ENCODE measurements at regions not wholly inside any gene's neighbourhood (a gene's known extent, or its start where the extent isn't known, plus 50 kb on each side); places are given as distances from the start of the nearest gene placed in this dataset.

DNA sequence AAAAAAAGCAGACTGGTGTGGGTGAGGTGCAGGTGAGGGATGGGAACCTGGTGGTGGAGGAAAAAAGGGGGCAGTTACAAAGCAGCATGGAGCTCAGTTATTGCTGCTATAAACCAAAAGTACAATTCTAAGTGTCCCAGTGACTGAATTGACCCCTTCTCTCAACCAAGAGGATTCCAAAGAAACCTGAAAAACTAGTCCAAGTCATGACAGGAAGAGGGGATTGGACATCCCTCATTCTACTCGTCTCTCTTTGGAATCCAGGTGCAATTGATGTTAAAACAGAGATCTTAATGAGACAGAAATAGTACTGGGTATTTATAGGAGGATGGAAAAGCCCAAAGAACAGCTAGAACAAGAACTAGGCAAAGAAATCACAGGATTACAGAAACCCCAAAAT lies 322.3 kb upstream of the IGFBP3 start:
- no peaks in the 10 kb centered on the region for H3K27me3 ChIP-seq (ENCODE audit: control insufficient read depth, insufficient read depth, low read length)
- no peaks in the 10 kb centered on the region for H3K36me3 ChIP-seq (ENCODE audit: control insufficient read depth, insufficient read depth, low read length)
- CTCF ChIA-PET: interaction anchor here (0.5 kb wide), 1 partner anchor 23 kb away, joined by 3 read pairs; no protein-coding TSS in a partner anchor
- DNase-seq (ENCODE audit: low read depth): no peak
- H3K4me3 ChIP-seq (ENCODE audit: low read depth, low read length): no peak overlapping the region
- no peak for TF ChIP-seq CTCF (IDR thresholded peaks at IDR 0.05; ENCODE audit: insufficient read depth, low read depth, low read length)
- POLR2A ChIA-PET: no interaction called here

- ChIA-PET CTCF (no interaction called here), POLR2A (no interaction called here)
- TF ChIP-seq CTCF (IDR thresholded peaks at IDR 0.05; ENCODE audit: insufficient read depth, low read depth, low read length): no peak
- no peaks in the 10 kb centered on the region for H3K36me3 ChIP-seq (ENCODE audit: control insufficient read depth, insufficient read depth, low read length)
- DNase-seq (ENCODE audit: low read depth): no peak
- H3K4me3 ChIP-seq (ENCODE audit: low read depth, low read length): no peak overlapping the region
- no peaks in the 10 kb centered on the region for H3K27me3 ChIP-seq (ENCODE audit: control insufficient read depth, insufficient read depth, low read length)
Observed at GRCh38 chr7:46239846-46240245, 318.8 kb upstream of the IGFBP3 start.

- ChIA-PET POLR2A (no interaction called here), CTCF (no interaction called here)
- no peaks in the 10 kb centered on the region for H3K36me3 ChIP-seq (ENCODE audit: control insufficient read depth, insufficient read depth, low read length)
- no peak overlapping the region for H3K4me3 ChIP-seq (ENCODE audit: low read depth, low read length)
- DNase-seq (ENCODE audit: low read depth): no peak
- no peak for TF ChIP-seq CTCF (IDR thresholded peaks at IDR 0.05; ENCODE audit: insufficient read depth, low read depth, low read length)
- no peaks in the 10 kb centered on the region for H3K27me3 ChIP-seq (ENCODE audit: control insufficient read depth, insufficient read depth, low read length)
Observed at GRCh38 chr7:46237466-46237865, 316.4 kb upstream of the IGFBP3 start.

GRCh38 chr7:46233585-46234329 lies 312.7 kb upstream of the IGFBP3 start:
- CTCF ChIA-PET: no interaction called here
- DNase-seq (ENCODE audit: low read depth): no peak
- H3K4me3 ChIP-seq (ENCODE audit: low read depth, low read length): no peak overlapping the region
- H3K36me3 ChIP-seq (ENCODE audit: control insufficient read depth, insufficient read depth, low read length): no peaks in the 10 kb centered on the region
- H3K27me3 ChIP-seq (ENCODE audit: control insufficient read depth, insufficient read depth, low read length): no peaks in the 10 kb centered on the region
- POLR2A ChIA-PET: no interaction called here
- no peak for TF ChIP-seq CTCF (IDR thresholded peaks at IDR 0.05; ENCODE audit: insufficient read depth, low read depth, low read length)

DNA sequence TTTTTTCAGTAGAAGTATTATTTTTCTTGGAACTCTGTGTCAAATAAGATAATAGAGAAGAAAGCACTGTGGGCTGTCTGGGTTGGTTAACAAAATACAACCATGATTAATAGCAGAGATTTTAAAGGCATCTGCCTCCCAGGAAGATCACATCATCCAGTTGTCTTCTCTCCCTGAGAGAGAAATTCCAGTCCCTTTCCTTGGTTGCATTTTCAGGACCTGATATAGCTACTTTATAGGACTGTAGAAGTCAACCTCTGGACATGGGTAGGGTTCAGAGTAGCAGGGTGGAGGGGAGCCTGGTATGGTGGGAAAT lies 309.9 kb upstream of the IGFBP3 start:
- no peak for TF ChIP-seq CTCF (IDR thresholded peaks at IDR 0.05; ENCODE audit: insufficient read depth, low read depth, low read length)
- DNase-seq (ENCODE audit: low read depth): no peak
- ChIA-PET CTCF (no interaction called here), POLR2A (interaction anchor here (0.7 kb wide), 1 partner anchor 1537 kb away, joined by 3 read pairs; no protein-coding TSS in a partner anchor)
- no peaks in the 10 kb centered on the region for H3K27me3 ChIP-seq (ENCODE audit: control insufficient read depth, insufficient read depth, low read length)
- H3K36me3 ChIP-seq (ENCODE audit: control insufficient read depth, insufficient read depth, low read length): no peaks in the 10 kb centered on the region
- no peak overlapping the region for H3K4me3 ChIP-seq (ENCODE audit: low read depth, low read length)
